Uterus (tissue), 3 donors: ENCODE measurements at regions not wholly inside any gene's neighbourhood (a gene's known extent, or its start where the extent isn't known, plus 50 kb on each side); places are given as distances from the start of the nearest gene placed in this dataset.

Experiments used
- DNase-seq, 2 donors: peaks; one replicate each; pipeline ENCODE4 v3.0.0-alpha.2; 2019 to 2020
- H3K27ac ChIP-seq, 2 donors: fragments of 200-600 bp; sonication (generic); 1 replicate in 1 of 2; 2 replicates in 1 of 2; pipeline ENCODE4 v1.5.1; 2016 to 2018
- H3K27me3 ChIP-seq, 2 donors: fragments of 200-600 bp; sonication (generic); one replicate each; pipeline ENCODE4 v1.5.1; 2018 to 2019; ENCODE audit warnings: control low read depth in 1 of 2
- H3K36me3 ChIP-seq, 2 donors: fragments of 200-600 bp; sonication (generic); one replicate each; pipeline ENCODE4 v1.5.1; 2019; ENCODE audit warnings: control low read depth in 1 of 2
- H3K4me1 ChIP-seq, 2 donors: fragments of 200-600 bp; sonication (generic); one replicate each; pipeline ENCODE4 v1.5.1; 2018 to 2019; ENCODE audit warnings: control low read depth in 1 of 2
- H3K4me3 ChIP-seq, 2 donors: fragments of 200-600 bp; sonication (generic); 1 replicate in 1 of 2; 2 replicates in 1 of 2; pipeline ENCODE4 v1.5.1; 2018 to 2019; ENCODE audit warnings: mild to moderate bottlenecking in 1 of 2
- H3K9me3 ChIP-seq, 2 donors: fragments of 200-600 bp; sonication (generic); one replicate each; pipeline ENCODE4 v1.5.1; 2019; ENCODE audit warnings: control low read depth in 1 of 2
- POLR2A ChIP-seq, 2 donors: fragments of 450-650 bp; IDR thresholded peaks; one replicate each; pipeline ENCODE4 v1.6.1; 2016; ENCODE audit warnings: antibody characterized with exemption in 2 of 2, mild to moderate bottlenecking in 1 of 2, moderate library complexity in 1 of 2
- intact Hi-C: fragments of 100-400 bp; cut with DNase I; formaldehyde crosslinking; loops from one replicate; pipeline ENCODE4 v1.15.1; 2023; ENCODE audit warnings: low total_unique reads
- TF ChIP-seq, protein P1 (sequence below), 4 experiments: fragments of 200-600 bp in 2 of 4; fragments of 450-650 bp in 2 of 4; sonication (generic) in 2 of 4; IDR thresholded peaks; one replicate each; pipeline ENCODE4 v1.5.1; 2016 to 2019; ENCODE audit warnings: antibody characterized with exemption in 4 of 4, mild to moderate bottlenecking in 2 of 4, moderate library complexity in 1 of 4
- donor health status: DM: yes; HTN: yes; CAD: no.

DNA sequence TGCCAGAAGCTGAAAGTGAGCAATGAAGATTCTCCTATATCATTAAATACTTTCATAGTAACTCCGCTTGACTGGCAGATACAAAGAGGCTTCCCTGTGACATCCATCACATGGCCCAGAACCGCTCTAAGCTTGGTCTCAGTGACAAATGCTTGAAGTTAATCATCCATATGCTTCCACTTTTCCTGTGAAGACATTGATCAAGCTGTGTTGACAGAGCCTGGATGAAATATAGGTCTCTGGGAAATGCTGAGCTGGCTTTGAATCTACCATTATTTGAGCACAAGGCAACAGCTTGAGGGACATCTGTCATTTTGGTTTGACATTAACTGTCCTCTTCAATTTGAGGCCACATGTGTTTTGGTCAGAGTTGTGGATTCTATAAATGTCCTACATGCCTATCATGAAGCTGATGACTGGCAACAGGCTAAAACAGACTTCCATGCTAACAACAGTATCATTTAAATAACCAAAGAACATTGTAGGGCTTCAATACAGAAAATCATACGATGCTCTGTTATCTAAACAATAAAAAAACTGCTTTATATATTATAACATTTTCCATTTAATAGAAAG is 402.2 kb upstream of the IRAK1BP1 start:
- TF ChIP-seq POLR2A (IDR thresholded peaks at IDR 0.05), result no peak
- TF ChIP-seq, protein P1, sequence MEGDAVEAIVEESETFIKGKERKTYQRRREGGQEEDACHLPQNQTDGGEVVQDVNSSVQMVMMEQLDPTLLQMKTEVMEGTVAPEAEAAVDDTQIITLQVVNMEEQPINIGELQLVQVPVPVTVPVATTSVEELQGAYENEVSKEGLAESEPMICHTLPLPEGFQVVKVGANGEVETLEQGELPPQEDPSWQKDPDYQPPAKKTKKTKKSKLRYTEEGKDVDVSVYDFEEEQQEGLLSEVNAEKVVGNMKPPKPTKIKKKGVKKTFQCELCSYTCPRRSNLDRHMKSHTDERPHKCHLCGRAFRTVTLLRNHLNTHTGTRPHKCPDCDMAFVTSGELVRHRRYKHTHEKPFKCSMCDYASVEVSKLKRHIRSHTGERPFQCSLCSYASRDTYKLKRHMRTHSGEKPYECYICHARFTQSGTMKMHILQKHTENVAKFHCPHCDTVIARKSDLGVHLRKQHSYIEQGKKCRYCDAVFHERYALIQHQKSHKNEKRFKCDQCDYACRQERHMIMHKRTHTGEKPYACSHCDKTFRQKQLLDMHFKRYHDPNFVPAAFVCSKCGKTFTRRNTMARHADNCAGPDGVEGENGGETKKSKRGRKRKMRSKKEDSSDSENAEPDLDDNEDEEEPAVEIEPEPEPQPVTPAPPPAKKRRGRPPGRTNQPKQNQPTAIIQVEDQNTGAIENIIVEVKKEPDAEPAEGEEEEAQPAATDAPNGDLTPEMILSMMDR (IDR thresholded peaks at IDR 0.05), result no peak
- DNase-seq, result no peak
- H3K4me3 ChIP-seq, result no peak overlapping the region
- no peaks in the 10 kb centered on the region for H3K36me3 ChIP-seq
- H3K27ac ChIP-seq, result no peak overlapping the region
- H3K4me1 ChIP-seq, result no peaks in the 10 kb centered on the region
- H3K9me3 ChIP-seq, result no peaks in the 10 kb centered on the region
- intact Hi-C loops, result no loop called here
- H3K27me3 ChIP-seq, result no peaks in the 10 kb centered on the region

DNA sequence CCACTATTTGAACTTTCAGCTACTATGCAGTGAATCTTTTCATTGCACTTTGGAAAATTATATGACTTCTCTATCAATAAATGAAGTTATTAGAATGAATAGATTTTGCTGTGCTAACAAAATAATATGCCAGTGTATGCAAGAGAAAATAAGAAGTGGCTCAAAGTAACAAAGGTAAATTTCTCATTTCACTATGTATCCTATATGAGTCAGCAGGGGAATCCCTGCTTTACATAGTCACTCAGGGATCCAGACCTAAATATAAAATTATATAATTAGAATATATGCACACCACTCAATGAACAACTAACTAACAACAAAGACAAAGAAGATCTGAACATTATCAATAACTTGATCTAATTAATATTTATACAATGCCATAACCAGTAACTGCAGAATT is 390.8 kb upstream of the IRAK1BP1 start:
- no peak overlapping the region for H3K4me3 ChIP-seq
- intact Hi-C loops, result no loop called here
- no peak for TF ChIP-seq POLR2A (IDR thresholded peaks at IDR 0.05)
- TF ChIP-seq, protein P1 (IDR thresholded peaks at IDR 0.05), result no peak
- H3K9me3 ChIP-seq, result no peaks in the 10 kb centered on the region
- no peaks in the 10 kb centered on the region for H3K4me1 ChIP-seq
- no peak for DNase-seq
- no peak overlapping the region for H3K27ac ChIP-seq
- no peaks in the 10 kb centered on the region for H3K36me3 ChIP-seq
- H3K27me3 ChIP-seq, result no peaks in the 10 kb centered on the region

DNA sequence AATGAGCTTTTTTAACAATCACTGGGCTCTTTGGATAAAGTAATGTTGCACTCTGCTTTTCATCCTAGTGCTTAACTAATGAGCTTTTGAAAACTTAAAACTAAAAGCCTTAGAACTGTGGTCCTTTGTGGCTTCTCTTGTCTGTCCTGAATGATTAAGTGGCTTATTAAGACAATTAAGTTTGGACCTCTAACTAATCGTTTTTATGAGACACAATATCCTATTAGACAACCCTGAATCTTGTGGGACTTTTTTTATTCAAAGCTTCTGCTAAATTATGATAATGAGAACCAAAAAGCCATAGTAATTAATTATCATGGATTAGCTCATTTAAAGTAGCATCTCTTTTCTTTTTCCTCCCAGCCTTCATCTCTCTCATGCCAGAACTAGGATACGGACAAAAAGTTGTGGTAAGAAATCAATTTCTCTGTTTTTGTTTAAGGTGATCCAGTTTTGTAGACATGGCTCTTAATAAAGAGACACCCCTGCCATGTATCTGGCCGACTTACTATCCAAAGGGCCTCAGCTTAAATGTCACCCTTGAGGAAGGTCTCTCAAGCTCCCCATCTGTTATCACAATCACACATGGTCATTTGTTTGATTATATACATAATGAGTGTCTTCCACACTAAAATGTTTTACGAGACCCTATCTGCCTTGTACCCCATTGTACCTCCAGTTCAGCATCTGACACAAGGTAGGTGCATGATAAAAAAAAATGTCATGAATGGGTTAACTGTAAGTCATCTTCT is 384.4 kb upstream of the IRAK1BP1 start:
- no peak overlapping the region for H3K27ac ChIP-seq
- TF ChIP-seq, protein P1 (IDR thresholded peaks at IDR 0.05), result no peak
- no peak for TF ChIP-seq POLR2A (IDR thresholded peaks at IDR 0.05)
- H3K36me3 ChIP-seq, result no peaks in the 10 kb centered on the region
- no peaks in the 10 kb centered on the region for H3K9me3 ChIP-seq
- no peaks in the 10 kb centered on the region for H3K27me3 ChIP-seq
- intact Hi-C loops, result no loop called here
- DNase-seq, result no peak
- H3K4me1 ChIP-seq, result no peaks in the 10 kb centered on the region
- H3K4me3 ChIP-seq, result no peak overlapping the region

DNA sequence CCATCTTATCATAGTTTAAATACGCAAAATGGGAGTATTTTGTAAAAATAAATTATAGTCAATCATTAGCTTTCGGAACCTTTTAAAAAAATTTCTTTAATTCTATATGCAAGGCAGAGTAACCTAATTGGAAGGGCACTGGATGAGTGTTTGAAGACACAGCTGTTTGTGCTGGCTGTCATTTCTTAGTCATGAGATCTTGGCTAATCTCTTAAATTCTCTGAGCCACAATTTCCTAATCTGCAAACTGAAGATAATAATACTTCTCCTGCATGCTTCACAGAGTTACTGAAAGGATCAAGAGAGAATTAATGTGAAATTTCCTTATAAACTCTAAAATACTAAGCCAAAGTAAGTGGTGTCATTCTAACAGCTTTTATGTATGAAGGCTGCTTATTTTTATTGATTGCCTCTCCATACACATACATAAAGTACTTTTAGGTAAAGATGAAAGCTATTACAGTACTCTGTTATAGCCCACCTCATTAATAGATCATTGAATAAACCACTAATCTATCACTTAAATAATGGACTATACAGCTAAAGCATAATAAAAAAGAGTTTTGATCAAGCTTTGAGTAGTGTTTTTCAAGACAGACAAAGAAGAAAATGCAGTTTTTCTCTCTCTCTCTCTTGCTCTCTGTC is 383.7 kb upstream of the IRAK1BP1 start:
- H3K4me3 ChIP-seq, result no peak overlapping the region
- TF ChIP-seq, protein P1 (IDR thresholded peaks at IDR 0.05), result no peak
- no peak for TF ChIP-seq POLR2A (IDR thresholded peaks at IDR 0.05)
- no peak overlapping the region for H3K27ac ChIP-seq
- H3K9me3 ChIP-seq, result no peaks in the 10 kb centered on the region
- no peaks in the 10 kb centered on the region for H3K4me1 ChIP-seq
- H3K27me3 ChIP-seq, result no peaks in the 10 kb centered on the region
- no peaks in the 10 kb centered on the region for H3K36me3 ChIP-seq
- intact Hi-C loops, result no loop called here
- DNase-seq, result no peak
